Activated CD8-positive, alpha-beta memory T cell treated with anti-CD3 and anti-CD28 coated beads for 1 hour (primary cell): ENCODE measurements at regions not wholly inside any gene's neighbourhood (a gene's known extent, or its start where the extent isn't known, plus 50 kb on each side); places are given as distances from the start of the nearest gene placed in this dataset.

ENCODE experiments used
- DNase-seq, 2 donors: peaks; one replicate each; pipeline ENCODE4 v3.0.0-alpha.2; 2020; ENCODE audit warnings: low read depth in 1 of 2; ENCODE audit errors: extremely low read depth in 1 of 2

DNA sequence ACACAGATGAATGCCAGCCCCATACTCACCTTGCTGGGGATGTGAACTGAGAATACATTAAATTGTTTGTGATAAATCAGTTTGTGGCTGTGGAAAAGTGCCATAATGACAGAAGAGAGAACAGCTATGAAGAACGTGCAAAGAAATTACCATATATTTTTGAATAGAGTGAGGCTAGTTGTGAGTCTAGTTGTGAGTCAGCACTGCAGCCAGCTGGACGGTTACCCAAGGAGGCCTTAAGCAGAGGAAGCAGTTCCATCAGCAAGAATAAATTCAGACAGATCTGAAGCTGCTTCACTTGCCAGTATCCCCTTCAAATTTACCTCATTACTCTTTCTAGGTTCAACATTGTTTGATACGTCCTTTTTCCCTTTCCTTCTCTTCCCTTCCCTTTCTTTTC, 446.0 kb downstream of the MTRR start:
- DNase-seq = no peak

DNA sequence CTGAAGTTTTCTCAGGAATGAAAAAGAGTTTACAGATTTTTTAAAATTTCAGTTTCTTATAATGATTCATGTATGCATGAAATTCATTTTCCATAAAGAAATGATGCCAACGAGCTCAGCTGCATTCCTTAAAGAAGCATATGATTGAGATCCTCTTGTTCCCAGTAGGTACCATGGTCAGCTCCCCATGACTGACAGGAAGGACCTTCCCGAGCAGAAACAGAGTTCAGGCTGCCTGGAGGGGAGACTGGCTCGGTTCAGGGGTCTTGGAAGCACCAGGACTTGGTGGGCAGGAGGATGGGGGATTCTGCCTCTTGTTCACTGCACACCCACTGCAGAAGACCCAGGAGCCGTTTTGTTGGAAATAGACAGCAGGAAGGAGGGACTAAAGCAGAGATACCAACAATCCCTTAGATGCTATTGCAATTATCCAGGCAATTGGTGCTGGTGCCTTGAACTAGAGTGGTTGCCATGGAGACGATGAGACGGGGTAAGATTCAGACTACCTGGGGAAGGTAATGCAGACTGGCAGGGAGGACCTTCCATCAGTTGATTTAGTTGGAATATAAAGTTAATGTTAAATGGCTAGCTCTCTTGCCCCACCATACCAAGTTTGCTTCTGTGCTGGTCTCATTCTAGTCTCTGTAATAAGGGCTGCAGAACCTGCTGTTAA, 447.8 kb downstream of the MTRR start:
- no peak for DNase-seq

DNA sequence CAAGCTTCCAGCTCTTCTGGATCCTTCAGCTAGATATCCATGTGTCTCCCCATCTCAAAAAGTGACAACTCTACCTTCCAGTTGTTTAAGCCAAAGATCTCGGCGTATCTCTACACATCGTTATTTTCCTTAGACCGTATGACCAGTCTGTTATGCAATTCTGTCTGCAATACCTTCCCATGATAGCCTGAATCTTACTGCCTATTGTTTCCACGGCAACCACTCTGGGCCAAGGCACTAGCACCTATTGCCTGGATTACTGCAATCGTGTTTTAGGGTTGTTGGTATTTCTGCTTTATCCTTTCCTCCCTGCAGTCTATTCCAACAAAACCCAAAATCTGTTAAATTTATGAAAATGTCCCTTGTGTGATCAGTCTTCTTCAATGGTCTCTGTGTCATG, 448.4 kb downstream of the MTRR start:
- no peak for DNase-seq

DNA sequence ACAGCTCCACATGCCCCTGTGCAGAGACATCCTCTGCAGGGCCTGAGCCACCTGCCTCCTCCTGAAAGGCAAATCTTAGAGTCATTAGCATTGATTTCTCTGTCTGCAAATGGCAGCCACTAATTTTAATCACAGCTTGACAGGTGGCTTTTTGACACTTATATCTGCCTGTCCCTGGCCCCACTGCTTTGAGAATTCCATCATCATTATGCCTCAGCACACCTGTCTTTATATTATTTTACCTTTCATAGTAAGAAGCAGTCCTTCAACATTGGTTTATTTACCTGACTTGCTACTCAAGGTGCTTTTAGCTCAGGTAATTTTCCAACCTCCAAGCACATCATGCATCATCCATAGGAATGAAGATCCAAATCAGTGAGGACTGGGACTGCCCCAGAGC, 451.3 kb downstream of the MTRR start:
- no peak for DNase-seq

DNA sequence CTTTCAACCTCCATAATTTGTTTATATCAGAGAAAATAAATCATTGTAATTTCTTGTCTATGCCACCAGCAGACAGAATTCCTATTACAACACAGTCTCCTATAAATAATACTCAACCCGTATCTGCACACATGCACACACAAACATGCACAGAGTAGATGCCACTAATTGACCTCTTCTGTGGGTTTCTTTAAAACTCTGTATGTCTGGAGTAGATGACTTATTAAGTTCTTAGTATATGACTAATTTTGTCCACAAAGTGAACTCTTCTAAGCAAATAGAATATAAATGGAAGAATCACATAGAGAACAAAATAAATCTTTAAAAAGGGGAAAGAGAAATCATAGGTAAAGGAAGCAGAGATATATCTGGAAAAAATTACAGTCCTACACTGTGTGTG, 452.3 kb downstream of the MTRR start:
- no peak for DNase-seq

DNA sequence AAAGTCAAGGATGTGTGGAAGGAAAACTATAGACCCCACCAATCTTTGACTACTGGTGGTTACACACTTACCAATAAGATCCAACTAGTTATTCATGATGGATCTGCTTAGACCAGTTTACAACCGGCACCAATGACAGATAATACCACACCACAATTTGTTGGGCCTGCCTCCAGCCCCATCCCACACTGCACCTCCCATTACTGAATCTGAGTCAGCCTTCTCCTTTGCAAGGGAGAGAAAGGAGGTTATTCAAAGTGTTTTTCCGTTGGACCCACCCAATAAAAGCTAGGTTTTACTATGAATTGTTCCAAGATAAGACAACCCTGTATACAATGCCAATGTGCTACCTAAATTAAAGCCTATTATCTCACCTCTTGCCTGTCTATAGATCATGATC, 453.5 kb downstream of the MTRR start:
- no peak for DNase-seq

DNA sequence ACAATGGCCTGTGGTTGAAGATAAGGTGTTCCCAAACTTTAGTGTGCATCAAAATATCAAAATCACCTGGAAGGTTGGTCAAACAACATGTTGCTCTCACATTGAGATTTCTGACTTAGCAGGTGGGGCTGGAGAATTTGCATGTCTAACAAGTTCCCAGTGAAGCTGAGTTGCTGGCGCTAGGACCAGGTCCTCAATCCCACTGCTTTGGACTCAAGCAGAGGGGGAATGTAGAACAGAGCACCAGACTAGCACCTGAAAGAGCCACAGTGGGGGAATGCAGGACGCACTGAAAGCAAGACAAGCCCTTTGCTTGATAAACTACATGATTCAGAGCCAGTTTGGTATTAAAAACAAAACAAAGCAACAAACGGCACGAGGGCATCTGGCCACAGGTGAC, 458.1 kb downstream of the MTRR start:
- DNase-seq = no peak

DNA sequence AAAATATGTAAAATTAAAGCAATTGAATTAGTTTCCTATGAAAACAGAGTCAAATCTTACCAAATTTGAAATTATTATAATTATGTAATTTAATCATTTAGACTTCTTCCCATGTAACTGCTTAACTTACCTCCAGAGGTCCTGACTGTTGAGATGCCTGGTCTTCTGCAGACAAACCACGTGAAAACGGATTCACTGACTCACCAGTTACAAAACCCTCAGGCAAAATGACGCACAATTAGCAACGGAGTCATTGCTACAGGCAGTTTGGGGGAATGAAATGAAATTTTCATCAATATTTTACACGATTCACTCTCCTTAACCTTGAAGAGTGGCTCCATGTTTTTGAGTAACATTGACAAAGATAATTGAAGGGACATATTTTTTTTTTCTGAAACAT, 460.8 kb downstream of the MTRR start:
- no peak for DNase-seq

DNA sequence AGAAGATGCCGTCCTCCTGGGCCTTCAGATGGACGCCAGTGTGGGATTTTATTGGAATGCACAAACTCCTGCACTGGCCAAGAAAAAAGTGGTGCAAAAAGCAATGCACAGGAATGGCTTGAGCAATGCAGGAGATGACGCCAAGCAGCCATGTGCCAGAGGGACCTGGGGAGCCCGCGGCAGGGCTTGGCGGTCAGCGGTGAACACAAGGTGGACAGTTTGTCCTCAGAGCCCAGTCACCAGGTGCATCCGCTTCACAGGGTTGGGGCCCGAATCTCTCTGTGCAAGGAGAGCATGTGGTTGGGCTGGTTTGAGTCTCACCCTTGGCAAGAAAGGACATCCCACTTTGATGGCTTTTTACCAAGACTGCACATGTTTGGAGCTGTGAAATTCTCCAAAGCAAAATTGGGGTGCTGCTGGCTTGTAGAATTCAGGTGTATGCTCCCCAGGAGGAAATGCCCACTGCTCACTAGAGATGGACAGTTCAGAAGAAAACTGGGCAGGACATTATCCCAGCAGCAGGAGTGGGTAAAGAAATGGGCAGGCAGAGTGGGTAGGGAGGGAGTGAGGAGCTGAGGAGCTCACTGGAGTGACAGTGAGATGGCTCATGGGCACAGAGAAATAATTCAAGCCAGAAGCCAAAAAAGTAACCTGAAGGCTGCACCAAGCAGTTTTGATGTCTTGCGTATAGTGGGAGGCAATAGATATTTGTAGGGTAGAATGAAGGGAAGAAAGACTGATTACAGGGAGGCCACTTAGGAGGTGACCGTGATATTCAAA, 463.9 kb downstream of the MTRR start:
- no peak for DNase-seq

DNA sequence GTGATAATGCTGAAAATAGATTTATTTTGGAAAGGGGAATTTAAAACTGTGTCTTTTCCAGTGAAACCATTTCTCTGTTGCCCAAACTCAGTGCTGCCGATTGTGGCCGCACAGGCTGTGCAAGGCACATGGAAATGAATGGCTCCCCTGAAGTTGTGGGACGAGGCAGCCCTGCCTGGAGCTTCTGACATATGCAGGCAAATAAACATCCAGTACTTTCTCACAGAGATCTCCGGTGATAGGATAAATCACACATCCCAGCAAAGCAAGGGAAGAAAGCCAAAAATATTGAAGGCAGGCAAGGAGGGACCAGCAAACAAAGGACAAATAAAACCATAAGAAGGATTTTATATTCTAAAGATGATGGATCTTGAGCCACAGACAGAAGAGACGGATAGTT, 464.5 kb downstream of the MTRR start:
- no peak for DNase-seq

DNA sequence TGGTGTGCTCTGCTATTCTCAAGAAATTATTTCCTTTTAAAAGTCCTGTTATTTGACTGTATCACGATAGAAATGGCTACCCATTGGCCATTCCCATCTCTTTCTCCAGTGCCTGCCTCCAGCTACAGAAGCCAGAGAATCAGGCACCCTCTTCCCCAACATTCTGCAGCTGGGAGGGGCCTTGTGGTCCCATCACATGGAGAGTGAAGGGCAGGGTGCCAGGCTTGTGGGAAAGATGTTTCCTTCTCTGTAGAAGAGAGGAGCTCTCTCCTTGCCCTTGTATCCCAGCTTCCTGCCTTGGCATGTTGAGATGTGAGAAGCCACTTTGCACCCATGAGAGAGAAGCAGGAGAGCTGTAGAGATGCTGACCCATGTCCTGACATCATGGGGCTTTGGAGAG, 465.0 kb downstream of the MTRR start:
- no peak for DNase-seq

DNA sequence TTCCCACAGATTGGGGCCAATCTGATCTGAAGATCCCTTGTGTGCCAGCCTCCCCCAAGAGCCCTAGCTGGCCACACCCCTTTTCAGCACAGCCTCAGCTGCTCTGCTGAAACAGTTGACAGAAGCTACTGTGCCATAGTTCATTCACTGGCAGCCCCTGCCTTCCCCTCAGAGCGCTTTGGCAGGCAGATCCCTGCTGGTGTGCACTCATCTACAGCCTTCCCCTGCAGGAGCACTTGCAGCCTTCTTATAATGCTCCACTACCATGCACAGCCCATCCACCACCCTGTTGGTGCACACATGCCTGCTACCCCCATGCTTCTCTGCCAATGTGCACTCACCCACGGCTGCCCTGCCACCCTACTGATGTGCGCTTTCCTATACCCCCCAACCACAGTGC, 471.3 kb downstream of the MTRR start:
- DNase-seq = no peak

DNA sequence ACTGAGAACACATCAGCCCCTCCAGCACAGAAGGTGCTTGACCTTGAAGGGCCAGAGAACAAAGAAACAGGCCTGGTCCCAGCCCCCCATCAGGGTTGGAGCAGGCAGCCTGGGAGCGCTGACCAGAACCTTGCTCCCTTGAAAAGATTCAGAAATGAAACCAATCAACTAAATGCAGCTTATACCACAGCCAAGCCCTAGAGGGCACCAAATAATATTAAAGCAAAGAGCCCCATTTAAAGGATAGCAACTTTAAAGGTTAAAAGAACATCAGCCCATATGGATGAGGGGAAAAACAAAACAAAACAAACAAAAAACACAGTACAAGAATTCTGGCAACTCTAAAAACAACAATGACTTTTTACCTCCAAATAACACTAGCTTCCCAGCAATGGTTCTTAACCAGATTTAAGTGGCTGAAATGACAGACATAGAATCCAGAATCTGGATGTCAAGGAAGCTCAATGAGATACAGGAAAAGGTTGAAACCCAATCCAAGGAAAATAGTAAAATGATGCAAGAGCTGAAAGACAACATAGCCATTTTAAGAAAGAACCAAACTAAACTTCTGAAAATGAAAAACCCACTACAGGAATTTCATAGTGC, 471.9 kb downstream of the MTRR start:
- no peak for DNase-seq

DNA sequence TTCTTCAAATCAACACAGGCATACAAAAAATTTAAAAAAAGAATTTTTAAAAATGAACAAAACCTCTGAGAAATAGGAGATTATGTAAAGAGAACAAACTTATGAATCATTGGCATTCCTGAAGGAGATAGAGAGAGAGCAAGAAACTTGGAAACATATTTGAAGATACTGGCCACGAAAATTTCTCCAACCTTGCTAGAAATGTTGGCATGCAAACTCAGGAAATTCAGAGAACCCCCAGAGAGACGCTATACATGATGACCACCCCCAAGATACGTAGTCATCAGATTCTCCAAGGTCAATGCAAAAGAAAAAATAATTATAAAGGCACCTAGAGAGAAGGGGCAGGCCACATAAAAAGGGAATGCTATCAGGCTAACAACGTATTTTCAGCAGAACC, 472.5 kb downstream of the MTRR start:
- DNase-seq = no peak

DNA sequence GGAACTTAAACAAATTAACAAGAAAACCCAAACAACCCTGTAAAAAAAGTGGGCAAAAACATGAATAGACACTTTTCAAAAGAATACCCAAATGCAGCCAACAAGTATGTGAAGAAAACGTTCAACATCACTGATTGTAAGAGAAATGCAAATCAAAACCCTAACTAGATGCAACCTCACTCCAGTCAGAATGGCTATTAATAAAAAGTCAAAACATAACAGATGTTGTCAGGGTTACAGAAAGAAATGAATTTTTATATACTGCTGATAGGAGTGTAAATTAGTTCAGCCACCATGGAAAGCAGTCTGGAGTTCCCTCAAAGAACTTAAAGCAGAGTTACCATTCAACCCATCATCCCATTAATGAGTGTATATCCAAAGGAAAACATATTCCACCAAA, 479.0 kb downstream of the MTRR start:
- DNase-seq = no peak

DNA sequence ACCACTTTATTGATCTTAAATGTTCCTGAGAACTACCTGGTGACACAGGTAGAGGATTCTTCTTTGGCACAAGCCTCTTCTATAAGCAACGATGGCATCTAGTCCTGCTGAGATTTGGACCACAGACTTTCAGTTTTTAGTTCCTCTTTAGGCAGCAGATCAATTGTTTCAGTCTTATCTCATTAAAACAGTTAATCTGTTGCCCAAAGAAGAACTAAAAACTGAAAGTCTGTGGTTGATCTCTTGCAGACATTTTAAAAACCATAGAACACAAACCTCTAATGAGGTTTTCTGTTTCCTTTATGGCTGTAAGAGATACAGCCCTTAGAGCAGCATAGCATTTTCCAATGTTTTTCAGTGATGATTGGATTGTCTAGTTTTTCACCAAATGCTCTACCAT, 480.9 kb downstream of the MTRR start:
- no peak for DNase-seq

DNA sequence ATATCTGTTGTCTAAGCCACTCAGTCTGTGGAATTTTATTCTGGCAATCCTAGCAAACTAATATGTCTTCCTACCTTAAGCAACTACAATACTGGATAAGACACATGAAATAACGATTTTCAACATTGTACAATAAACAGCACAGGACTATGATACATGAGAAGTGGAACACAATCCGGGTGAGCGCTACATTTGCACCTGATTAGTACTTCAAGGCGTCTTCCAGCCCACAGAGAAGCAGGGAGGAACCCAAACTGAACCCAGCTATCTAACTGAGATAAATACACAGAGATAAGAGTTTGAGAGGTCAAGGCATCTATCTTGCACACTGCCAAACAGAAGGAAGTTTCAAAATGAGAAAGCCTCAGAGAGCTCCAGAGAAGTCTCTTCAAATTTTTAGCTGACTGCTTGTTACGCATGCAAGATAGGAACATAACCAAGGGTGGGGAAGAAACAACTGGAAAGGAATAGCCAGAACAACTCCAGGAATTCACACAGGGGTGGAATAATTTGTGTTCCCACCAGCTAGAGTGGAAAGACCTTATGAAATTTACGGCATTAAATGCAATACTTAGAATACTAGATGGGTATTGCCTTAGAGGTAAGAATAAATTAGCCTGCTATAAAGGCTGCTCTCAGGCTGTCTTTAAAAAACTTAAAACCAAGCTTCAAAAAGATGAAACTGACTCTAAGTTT, 481.8 kb downstream of the MTRR start:
- DNase-seq = no peak

DNA sequence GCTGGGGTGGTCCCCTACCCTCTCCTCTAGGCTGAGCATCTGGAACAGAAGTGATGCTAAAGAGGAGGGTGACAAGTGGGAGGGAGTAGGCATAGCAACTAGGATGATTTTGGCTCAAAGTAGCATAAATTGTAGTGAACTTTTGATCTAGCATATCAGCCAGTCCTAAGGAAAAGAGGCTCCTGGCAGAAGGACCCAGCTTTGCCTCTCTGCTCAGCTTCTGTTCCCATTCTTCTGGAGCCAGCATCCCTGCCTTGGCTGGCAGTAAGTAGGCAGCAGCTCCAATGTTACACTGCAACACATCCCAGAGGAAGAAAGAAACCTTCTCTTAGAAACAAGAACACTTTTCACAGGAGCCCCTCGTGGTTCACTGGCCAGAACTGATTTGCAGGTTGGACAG, 487.0 kb downstream of the MTRR start:
- no peak for DNase-seq

DNA sequence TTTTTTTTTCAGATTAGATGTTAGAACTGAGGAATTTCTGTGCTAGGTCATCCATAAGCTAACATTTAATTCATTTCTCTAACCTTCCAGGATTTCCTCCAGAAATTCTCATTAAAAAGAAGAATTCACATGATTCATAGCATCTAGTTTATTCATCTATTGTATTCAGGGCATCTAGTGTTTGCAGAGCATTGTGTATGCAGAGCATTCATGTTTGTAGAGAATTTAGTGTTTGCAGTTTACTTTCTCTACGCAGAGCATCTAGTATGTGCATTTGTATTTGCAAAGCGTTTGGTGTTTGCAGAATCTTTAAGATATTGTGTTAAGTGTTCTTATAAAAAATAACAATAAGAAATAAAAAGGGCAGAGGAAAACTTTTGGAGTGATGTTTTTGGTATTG, 491.1 kb downstream of the MTRR start:
- DNase-seq = no peak

DNA sequence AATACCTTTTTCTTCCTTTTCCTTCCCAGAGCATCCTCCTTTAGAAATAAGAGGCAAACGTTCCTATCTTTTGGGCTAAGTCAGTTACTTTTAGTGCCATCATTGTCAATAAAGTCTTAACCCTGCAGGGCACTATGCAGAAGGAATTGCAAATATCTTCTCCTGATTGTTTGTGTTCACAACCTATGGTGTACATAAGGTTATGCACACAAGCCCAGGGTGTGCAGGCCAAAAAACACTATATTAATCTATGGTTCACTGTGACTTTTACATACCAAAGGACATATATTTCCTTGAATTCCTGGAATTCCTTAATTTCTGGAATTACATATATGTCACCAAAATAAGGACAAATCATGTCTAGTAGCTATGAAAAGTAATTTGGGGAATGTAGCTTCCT, 493.5 kb downstream of the MTRR start:
- no peak for DNase-seq

DNA sequence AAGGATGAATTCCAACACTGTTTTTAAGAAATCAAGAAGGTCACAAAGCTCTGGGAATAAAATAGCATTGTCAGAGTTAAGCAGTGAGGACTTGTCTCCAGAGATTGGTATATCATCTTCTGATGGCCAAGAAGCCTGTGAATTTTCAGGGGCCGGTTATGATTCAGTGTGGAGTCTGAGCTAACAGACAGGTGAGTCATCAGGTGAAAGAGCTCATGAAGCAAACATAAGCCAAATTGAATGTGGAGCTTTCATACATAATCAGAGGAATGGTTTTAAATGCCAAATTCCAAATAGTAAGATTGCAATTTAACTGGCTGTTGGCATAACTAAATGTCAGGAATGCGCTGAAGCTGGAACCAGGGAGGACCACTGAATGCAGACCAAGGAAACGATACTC, 494.2 kb downstream of the MTRR start:
- no peak for DNase-seq

DNA sequence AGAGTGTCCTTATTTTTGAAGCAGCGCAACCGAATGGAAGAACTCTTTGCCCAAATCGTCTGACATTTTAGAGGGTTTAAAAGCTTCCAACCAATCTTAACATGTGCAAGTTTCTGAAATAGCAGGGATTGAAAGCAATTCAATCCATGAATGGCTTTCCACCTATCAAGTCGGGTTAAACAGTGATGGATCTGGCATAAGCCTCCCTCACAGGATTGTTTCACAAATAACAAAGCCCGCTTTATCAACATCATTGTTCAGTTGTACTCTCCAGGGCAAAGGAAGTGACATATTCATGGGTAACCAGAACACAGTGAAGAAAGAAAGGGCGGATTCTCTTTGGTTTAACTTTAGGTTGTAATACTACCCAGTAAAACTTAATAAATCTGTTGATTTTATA, 497.3 kb downstream of the MTRR start:
- DNase-seq = no peak
